Coronary artery (tissue), 2 donors: ENCODE measurements at regions not wholly inside any gene's neighbourhood (a gene's known extent, or its start where the extent isn't known, plus 50 kb on each side); places are given as distances from the start of the nearest gene placed in this dataset.

ENCODE experiments used
- DNase-seq: peaks from one replicate; pipeline ENCODE4 v3.0.0-alpha.2; 2017; ENCODE audit warnings: low spot score
- H3K27ac ChIP-seq, 2 donors: fragments of 200-600 bp; sonication (generic); one replicate each; pipeline ENCODE4 v1.5.1; 2016 to 2019
- H3K4me3 ChIP-seq: fragments of 200-600 bp; sonication (generic); 2 replicates; pipeline ENCODE4 v1.5.1; 2016; ENCODE audit warnings: mild to moderate bottlenecking, moderate library complexity
- TF ChIP-seq, protein P1 (sequence below): fragments of 200-600 bp; sonication (generic); IDR thresholded peaks from one replicate; pipeline ENCODE4 v1.5.1; 2019; ENCODE audit warnings: antibody characterized with exemption

DNA sequence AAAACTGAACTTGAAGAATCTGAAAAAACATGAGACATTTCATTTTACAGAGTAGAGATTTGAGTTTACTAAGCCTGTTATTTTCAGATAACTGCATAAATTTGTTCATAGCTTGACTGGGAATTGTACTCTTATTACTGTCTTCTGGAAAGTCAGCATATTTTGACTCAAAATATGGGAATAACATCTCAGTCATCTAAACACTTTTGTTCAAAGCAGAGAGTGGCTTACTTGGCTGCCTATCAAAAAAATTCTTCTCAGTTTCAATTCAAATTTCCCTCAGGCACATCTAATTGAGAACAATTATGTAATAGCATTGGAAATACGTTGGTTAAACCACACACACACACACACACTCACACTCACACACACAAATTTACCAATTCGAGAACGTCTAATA, 384.6 kb downstream of the ARL4A start:
- Histone ChIP-seq H3K27ac (no peak overlapping the region), H3K4me3 (no peak overlapping the region)
- TF ChIP-seq, protein P1, sequence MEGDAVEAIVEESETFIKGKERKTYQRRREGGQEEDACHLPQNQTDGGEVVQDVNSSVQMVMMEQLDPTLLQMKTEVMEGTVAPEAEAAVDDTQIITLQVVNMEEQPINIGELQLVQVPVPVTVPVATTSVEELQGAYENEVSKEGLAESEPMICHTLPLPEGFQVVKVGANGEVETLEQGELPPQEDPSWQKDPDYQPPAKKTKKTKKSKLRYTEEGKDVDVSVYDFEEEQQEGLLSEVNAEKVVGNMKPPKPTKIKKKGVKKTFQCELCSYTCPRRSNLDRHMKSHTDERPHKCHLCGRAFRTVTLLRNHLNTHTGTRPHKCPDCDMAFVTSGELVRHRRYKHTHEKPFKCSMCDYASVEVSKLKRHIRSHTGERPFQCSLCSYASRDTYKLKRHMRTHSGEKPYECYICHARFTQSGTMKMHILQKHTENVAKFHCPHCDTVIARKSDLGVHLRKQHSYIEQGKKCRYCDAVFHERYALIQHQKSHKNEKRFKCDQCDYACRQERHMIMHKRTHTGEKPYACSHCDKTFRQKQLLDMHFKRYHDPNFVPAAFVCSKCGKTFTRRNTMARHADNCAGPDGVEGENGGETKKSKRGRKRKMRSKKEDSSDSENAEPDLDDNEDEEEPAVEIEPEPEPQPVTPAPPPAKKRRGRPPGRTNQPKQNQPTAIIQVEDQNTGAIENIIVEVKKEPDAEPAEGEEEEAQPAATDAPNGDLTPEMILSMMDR, result no peak
- DNase-seq, result no peak

DNA sequence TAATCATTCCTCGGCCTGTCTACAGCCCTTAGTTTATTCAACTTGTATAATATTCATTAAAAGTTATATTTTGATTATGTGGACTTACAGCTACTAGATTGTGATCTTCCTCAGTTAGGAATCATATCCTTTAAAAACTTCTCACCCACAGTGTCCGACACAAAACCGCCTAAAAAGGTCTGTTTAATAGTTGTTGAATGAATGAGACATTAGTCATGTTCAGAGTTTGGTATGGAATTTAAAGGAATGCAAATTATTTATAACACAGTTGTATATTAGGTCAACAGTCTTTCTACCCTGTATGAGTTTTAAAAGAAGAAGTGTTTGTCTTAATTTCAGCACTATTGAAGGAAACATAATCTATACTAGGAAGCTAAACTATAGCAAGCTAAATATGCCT, 390.0 kb downstream of the ARL4A start:
- Histone ChIP-seq H3K4me3 (no peak overlapping the region), H3K27ac (no peak overlapping the region)
- no peak for DNase-seq
- TF ChIP-seq, protein P1, result no peak

DNA sequence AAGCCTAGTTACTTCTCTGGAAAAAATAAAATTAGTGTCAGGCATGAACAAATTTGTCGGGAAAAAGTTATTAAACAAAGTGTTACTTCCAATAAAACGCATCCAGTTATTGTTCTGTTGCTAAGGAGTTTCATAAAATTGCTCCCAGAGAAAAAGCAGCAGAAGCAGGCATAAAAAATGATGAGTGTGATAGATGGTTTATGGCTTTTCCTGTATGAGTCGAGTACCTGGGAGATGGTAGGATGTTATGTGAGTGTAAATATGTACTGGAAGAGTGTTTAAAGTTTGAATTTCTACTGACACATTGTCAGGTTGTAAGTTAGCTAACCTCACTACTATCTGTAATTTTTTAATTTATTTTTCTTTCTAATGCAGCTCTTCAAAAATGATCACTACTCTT, 390.7 kb downstream of the ARL4A start:
- TF ChIP-seq, protein P1, result no peak
- Histone ChIP-seq H3K27ac (no peak overlapping the region), H3K4me3 (no peak overlapping the region)
- DNase-seq, result no peak

DNA sequence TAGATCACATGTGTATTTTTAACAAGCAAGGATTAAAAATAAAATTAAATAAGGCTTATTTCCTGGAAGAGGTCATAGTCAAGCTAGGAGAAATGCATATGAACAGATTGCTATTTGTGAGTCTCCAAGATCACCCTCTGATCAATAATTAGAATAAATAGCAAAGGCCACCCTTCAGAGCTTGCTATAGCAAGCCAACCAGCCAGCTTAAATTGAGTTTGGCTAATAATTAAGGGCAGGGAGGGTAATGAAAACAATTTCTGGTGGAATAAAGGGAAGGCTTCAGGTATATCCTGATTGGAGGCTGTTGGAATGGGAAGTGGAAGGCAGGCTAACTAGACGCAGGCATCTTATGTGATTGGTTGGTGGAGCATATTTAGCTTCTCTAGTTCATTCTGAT, 403.5 kb downstream of the ARL4A start:
- DNase-seq, result no peak
- TF ChIP-seq, protein P1, result no peak
- no peak overlapping the region for H3K4me3 ChIP-seq
- H3K27ac ChIP-seq, result no peak overlapping the region

DNA sequence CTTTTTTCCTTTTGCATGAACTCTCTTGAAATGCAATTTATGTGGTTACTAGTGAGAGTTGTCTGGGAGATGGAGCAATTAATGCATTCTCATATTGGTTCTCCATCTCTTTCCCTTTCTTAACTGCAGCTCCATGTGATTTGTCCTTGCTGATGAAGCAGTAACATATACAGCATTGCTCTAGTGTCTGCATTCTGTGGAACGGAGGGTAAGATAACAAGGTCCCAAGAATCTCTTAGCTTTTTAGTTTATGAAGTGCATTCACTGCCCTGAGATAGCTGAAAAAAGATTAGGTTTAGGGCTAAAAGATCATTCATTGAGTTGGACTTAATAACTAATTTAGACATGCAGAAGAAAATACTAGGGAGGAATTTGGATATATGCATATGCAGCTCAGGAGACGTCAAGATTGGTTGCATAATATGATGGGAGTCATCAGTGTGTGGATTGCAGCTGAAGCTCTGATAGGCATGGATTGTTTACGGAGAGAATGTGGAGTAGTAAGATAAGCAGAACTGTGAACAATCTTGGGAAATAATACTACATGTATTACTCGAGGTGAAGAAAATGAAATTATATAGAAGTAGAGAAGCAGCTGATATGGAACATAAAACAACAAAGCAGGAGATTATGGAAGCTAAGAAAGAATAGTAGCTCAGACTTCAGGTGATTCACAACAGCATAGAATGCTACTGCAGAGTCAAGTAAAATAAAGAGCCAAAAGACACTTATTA, 404.7 kb downstream of the ARL4A start:
- no peak overlapping the region for H3K27ac ChIP-seq
- no peak for DNase-seq
- TF ChIP-seq, protein P1, result no peak
- no peak overlapping the region for H3K4me3 ChIP-seq

DNA sequence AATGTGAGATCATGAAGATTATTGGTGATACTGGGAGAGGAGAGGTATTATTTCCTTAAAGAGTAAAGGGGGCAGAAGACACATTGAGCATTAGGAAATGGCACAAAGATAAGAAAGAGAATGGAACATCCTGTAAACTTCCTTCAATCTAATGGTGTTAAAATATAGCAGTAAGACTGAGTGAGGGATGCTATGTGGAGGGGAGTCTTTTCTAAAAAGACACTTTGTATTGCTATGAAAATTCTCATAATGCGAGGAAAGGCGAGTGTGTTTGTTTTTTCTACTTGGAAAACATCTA, 405.2 kb downstream of the ARL4A start:
- H3K27ac ChIP-seq, result no peak overlapping the region
- H3K4me3 ChIP-seq, result no peak overlapping the region
- TF ChIP-seq, protein P1, result no peak

DNA sequence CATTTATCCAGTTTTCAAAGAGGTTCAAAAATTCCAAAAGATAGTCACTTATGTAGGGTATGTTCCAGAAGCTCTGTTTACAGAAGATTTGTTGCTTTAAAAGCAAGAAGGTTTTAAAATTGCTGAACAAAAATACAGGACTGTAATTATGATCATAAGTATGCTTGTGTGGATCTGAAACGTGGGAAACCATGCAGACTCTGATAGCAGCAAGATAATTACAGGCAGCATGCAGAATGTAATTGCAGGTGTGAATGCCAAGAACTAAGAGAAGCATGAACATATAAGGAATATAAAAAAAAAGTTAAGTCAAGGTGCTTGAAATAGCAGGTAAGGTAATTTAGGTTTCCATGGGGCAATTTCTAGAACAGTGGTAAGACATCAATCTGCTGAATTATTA, 405.7 kb downstream of the ARL4A start:
- TF ChIP-seq, protein P1, result no peak
- DNase-seq, result no peak
- Histone ChIP-seq H3K4me3 (no peak overlapping the region), H3K27ac (no peak overlapping the region)

More for the DNA sequence above, 405.2 kb downstream of the ARL4A start:
- DNase-seq, result no peak
